ENCODE measurements at regions not wholly inside any gene's neighbourhood (a gene's known extent, or its start where the extent isn't known, plus 50 kb on each side); places are given as distances from the start of the nearest gene placed in this dataset.

GRCh38 chr10:59055045-59055444 lies 121.4 kb upstream of the PHYHIPL start:
- Histone ChIP-seq H3K79me2 (replicated peaks; ENCODE audit: insufficient read depth, low read length) (no peaks in the 10 kb centered on the region), H3K9me3 (ENCODE audit: low read length) (no peaks in the 10 kb centered on the region), H3K27me3 (ENCODE audit: insufficient read depth, low read depth, low read length) (no peaks in the 10 kb centered on the region), H3F3A (ENCODE audit: insufficient read depth, low read length, poor library complexity, severe bottlenecking) (no peaks in the 10 kb centered on the region), H3K4me3 (ENCODE audit: low read length) (no peak overlapping the region), H3K9me2 (ENCODE audit: insufficient read depth, low read length) (no peaks in the 10 kb centered on the region), H3K9ac (ENCODE audit: low read length) (no peak overlapping the region), H2AFZ (ENCODE audit: low read depth, low read length) (no peak overlapping the region), H3K4me2 (ENCODE audit: low read length) (no peak overlapping the region), H4K20me1 (ENCODE audit: insufficient read depth) (no peaks in the 10 kb centered on the region), H3K27ac (ENCODE audit: low read length) (no peak overlapping the region), H3K36me3 (ENCODE audit: insufficient read depth, low read length) (no peaks in the 10 kb centered on the region)
- TF ChIP-seq REST (IDR thresholded peaks at IDR 0.05; ENCODE audit: borderline replicate concordance) (no peak), RAD21 (conservative IDR thresholded peaks at IDR 0.05) (no peak), POLR2AphosphoS5 (IDR thresholded peaks at IDR 0.05) (no peak), MXI1 (conservative IDR thresholded peaks at IDR 0.05; ENCODE audit: poor library complexity, severe bottlenecking) (no peak), TAF1 (IDR thresholded peaks at IDR 0.05; ENCODE audit: low read depth) (no peak), SMC3 (conservative IDR thresholded peaks at IDR 0.05; ENCODE audit: poor library complexity) (no peak)
- TF ChIP-seq, protein P1, sequence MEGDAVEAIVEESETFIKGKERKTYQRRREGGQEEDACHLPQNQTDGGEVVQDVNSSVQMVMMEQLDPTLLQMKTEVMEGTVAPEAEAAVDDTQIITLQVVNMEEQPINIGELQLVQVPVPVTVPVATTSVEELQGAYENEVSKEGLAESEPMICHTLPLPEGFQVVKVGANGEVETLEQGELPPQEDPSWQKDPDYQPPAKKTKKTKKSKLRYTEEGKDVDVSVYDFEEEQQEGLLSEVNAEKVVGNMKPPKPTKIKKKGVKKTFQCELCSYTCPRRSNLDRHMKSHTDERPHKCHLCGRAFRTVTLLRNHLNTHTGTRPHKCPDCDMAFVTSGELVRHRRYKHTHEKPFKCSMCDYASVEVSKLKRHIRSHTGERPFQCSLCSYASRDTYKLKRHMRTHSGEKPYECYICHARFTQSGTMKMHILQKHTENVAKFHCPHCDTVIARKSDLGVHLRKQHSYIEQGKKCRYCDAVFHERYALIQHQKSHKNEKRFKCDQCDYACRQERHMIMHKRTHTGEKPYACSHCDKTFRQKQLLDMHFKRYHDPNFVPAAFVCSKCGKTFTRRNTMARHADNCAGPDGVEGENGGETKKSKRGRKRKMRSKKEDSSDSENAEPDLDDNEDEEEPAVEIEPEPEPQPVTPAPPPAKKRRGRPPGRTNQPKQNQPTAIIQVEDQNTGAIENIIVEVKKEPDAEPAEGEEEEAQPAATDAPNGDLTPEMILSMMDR (IDR thresholded peaks at IDR 0.05; ENCODE audit: poor library complexity, severe bottlenecking), result no peak

DNA sequence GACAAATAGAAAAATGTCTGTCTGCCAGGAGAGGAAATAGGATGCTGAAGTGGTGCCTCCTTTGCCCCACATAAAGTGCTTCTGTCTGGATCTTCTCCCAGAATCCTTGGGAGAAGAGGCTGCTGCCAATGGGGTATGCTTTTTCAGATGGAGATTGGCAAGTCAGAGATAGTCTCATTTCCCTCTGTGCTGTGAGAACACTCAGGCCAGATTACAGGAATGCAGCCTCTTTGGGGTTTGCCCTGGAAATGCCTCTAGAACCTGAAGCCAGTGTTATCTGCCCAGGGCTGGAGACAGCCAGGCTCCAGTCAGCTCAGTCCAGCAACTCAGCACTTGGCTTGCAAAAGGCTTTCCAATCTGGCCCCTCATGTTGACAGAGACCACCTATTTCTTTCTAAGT lies 119.1 kb upstream of the PHYHIPL start:
- no peaks in the 10 kb centered on the region for H3K36me3 ChIP-seq (ENCODE audit: insufficient read depth, low read length)
- H3K4me3 ChIP-seq (ENCODE audit: low read length), result no peak overlapping the region
- no peak overlapping the region for H2AFZ ChIP-seq (ENCODE audit: low read depth, low read length)
- no peaks in the 10 kb centered on the region for H3K27me3 ChIP-seq (ENCODE audit: insufficient read depth, low read depth, low read length)
- no peaks in the 10 kb centered on the region for H3K9me3 ChIP-seq (ENCODE audit: low read length)
- H3F3A ChIP-seq (ENCODE audit: insufficient read depth, low read length, poor library complexity, severe bottlenecking), result no peaks in the 10 kb centered on the region
- no peaks in the 10 kb centered on the region for H4K20me1 ChIP-seq (ENCODE audit: insufficient read depth)
- H3K9ac ChIP-seq (ENCODE audit: low read length), result no peak overlapping the region
- no peak overlapping the region for H3K4me2 ChIP-seq (ENCODE audit: low read length)
- no peaks in the 10 kb centered on the region for H3K79me2 ChIP-seq (replicated peaks; ENCODE audit: insufficient read depth, low read length)
- H3K27ac ChIP-seq (ENCODE audit: low read length), result no peak overlapping the region
- no peaks in the 10 kb centered on the region for H3K9me2 ChIP-seq (ENCODE audit: insufficient read depth, low read length)
- TF ChIP-seq SMC3 (conservative IDR thresholded peaks at IDR 0.05; ENCODE audit: poor library complexity), result no peak

- no peaks in the 10 kb centered on the region for H4K20me1 ChIP-seq (ENCODE audit: insufficient read depth)
- H3F3A ChIP-seq (ENCODE audit: insufficient read depth, low read length, poor library complexity, severe bottlenecking), result peaks cover 4% of the 10 kb centered on the region
- no peaks in the 10 kb centered on the region for H3K9me3 ChIP-seq (ENCODE audit: low read length)
- H3K4me3 ChIP-seq (ENCODE audit: low read length), result no peak overlapping the region
- H3K36me3 ChIP-seq (ENCODE audit: insufficient read depth, low read length), result no peaks in the 10 kb centered on the region
- no peak overlapping the region for H3K9ac ChIP-seq (ENCODE audit: low read length)
- no peaks in the 10 kb centered on the region for H3K9me2 ChIP-seq (ENCODE audit: insufficient read depth, low read length)
- H3K4me2 ChIP-seq (ENCODE audit: low read length), result no peak overlapping the region
- no peak overlapping the region for H3K27ac ChIP-seq (ENCODE audit: low read length)
- no peaks in the 10 kb centered on the region for H3K27me3 ChIP-seq (ENCODE audit: insufficient read depth, low read depth, low read length)
- TF ChIP-seq, protein P1 (IDR thresholded peaks at IDR 0.05; ENCODE audit: poor library complexity, severe bottlenecking), result no peak
- TF ChIP-seq SMC3 (conservative IDR thresholded peaks at IDR 0.05; ENCODE audit: poor library complexity), result no peak
- TF ChIP-seq POLR2AphosphoS5 (IDR thresholded peaks at IDR 0.05), result no peak
- no peak for TF ChIP-seq RAD21 (conservative IDR thresholded peaks at IDR 0.05)
- no peak for TF ChIP-seq EP300 (conservative IDR thresholded peaks at IDR 0.05; ENCODE audit: poor library complexity, severe bottlenecking)
- no peak for TF ChIP-seq TAF1 (IDR thresholded peaks at IDR 0.05; ENCODE audit: low read depth)
- TF ChIP-seq REST (IDR thresholded peaks at IDR 0.05; ENCODE audit: borderline replicate concordance), result no peak
- no peak for TF ChIP-seq EZH2 (IDR thresholded peaks at IDR 0.05; ENCODE audit: borderline replicate concordance, insufficient read depth, low read length, poor library complexity, severe bottlenecking)
- TF ChIP-seq MXI1 (conservative IDR thresholded peaks at IDR 0.05; ENCODE audit: poor library complexity, severe bottlenecking), result no peak
- H3K79me2 ChIP-seq (replicated peaks; ENCODE audit: insufficient read depth, low read length), result no peaks in the 10 kb centered on the region
- no peak overlapping the region for H2AFZ ChIP-seq (ENCODE audit: low read depth, low read length)
Observed at GRCh38 chr10:59060852-59061251, 115.6 kb upstream of the PHYHIPL start.
